ENCODE measurements at regions not wholly inside any gene's neighbourhood (a gene's known extent, or its start where the extent isn't known, plus 50 kb on each side); places are given as distances from the start of the nearest gene placed in this dataset.

- TF ChIP-seq, protein P1, sequence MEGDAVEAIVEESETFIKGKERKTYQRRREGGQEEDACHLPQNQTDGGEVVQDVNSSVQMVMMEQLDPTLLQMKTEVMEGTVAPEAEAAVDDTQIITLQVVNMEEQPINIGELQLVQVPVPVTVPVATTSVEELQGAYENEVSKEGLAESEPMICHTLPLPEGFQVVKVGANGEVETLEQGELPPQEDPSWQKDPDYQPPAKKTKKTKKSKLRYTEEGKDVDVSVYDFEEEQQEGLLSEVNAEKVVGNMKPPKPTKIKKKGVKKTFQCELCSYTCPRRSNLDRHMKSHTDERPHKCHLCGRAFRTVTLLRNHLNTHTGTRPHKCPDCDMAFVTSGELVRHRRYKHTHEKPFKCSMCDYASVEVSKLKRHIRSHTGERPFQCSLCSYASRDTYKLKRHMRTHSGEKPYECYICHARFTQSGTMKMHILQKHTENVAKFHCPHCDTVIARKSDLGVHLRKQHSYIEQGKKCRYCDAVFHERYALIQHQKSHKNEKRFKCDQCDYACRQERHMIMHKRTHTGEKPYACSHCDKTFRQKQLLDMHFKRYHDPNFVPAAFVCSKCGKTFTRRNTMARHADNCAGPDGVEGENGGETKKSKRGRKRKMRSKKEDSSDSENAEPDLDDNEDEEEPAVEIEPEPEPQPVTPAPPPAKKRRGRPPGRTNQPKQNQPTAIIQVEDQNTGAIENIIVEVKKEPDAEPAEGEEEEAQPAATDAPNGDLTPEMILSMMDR (conservative IDR thresholded peaks at IDR 0.05): no peak
- no peak for TF ChIP-seq EZH2 (IDR thresholded peaks at IDR 0.05; ENCODE audit: low read depth)
Observed at GRCh38 chr10:9834434-9834833, 1183.2 kb upstream of the CELF2 start.
